ENCODE measurements at regions not wholly inside any gene's neighbourhood (a gene's known extent, or its start where the extent isn't known, plus 50 kb on each side); places are given as distances from the start of the nearest gene placed in this dataset.

GRCh38 chr12:107418981-107419380 is 266.6 kb upstream of the PWP1 start:
- Histone ChIP-seq H3K27ac (ENCODE audit: low read length) (no peak overlapping the region), H3K9ac (ENCODE audit: low read depth, low read length) (no peak overlapping the region), H3K27me3 (ENCODE audit: insufficient read depth, low read length) (no peaks in the 10 kb centered on the region), H3K9me3 (ENCODE audit: insufficient read depth, low read depth, low read length) (no peaks in the 10 kb centered on the region), H3K4me1 (ENCODE audit: insufficient read depth, low read length) (no peaks in the 10 kb centered on the region), H3K36me3 (ENCODE audit: insufficient read depth, low read depth, low read length) (no peaks in the 10 kb centered on the region), H3K4me3 (ENCODE audit: low read length) (no peak overlapping the region)

- H3K27ac ChIP-seq (ENCODE audit: low read length), result no peak overlapping the region
- no peak overlapping the region for H3K9ac ChIP-seq (ENCODE audit: low read depth, low read length)
- H3K9me3 ChIP-seq (ENCODE audit: insufficient read depth, low read depth, low read length), result no peaks in the 10 kb centered on the region
- H3K27me3 ChIP-seq (ENCODE audit: insufficient read depth, low read length), result no peaks in the 10 kb centered on the region
- no peaks in the 10 kb centered on the region for H3K36me3 ChIP-seq (ENCODE audit: insufficient read depth, low read depth, low read length)
- no peak overlapping the region for H3K4me3 ChIP-seq (ENCODE audit: low read length)
- H3K4me1 ChIP-seq (ENCODE audit: insufficient read depth, low read length), result no peaks in the 10 kb centered on the region
Measured at GRCh38 chr12:107423531-107423930, 262.1 kb upstream of the PWP1 start.

GRCh38 chr12:107429006-107429705 is 256.4 kb upstream of the PWP1 start:
- Histone ChIP-seq H3K4me1 (ENCODE audit: insufficient read depth, low read length) (no peaks in the 10 kb centered on the region), H3K4me3 (ENCODE audit: low read length) (no peak overlapping the region), H3K36me3 (ENCODE audit: insufficient read depth, low read depth, low read length) (no peaks in the 10 kb centered on the region), H3K27me3 (ENCODE audit: insufficient read depth, low read length) (no peaks in the 10 kb centered on the region), H3K9ac (ENCODE audit: low read depth, low read length) (no peak overlapping the region), H3K27ac (ENCODE audit: low read length) (no peak overlapping the region), H3K9me3 (ENCODE audit: insufficient read depth, low read depth, low read length) (no peaks in the 10 kb centered on the region)

GRCh38 chr12:107431942-107432341 is 253.7 kb upstream of the PWP1 start:
- no peak overlapping the region for H3K9ac ChIP-seq (ENCODE audit: low read depth, low read length)
- no peaks in the 10 kb centered on the region for H3K36me3 ChIP-seq (ENCODE audit: insufficient read depth, low read depth, low read length)

GRCh38 chr12:107435072-107435471 is 250.5 kb upstream of the PWP1 start:
- Histone ChIP-seq H3K27me3 (ENCODE audit: insufficient read depth, low read length) (no peaks in the 10 kb centered on the region), H3K36me3 (ENCODE audit: insufficient read depth, low read depth, low read length) (no peaks in the 10 kb centered on the region), H3K4me3 (ENCODE audit: low read length) (no peak overlapping the region), H3K27ac (ENCODE audit: low read length) (no peak overlapping the region), H3K9ac (ENCODE audit: low read depth, low read length) (no peak overlapping the region), H3K9me3 (ENCODE audit: insufficient read depth, low read depth, low read length) (no peaks in the 10 kb centered on the region), H3K4me1 (ENCODE audit: insufficient read depth, low read length) (peaks cover 7% of the 10 kb centered on the region)

More at GRCh38 chr12:107431942-107432341, 253.7 kb upstream of the PWP1 start:
- no peaks in the 10 kb centered on the region for H3K27me3 ChIP-seq (ENCODE audit: insufficient read depth, low read length)
- no peak overlapping the region for H3K4me3 ChIP-seq (ENCODE audit: low read length)
- H3K4me1 ChIP-seq (ENCODE audit: insufficient read depth, low read length), result no peaks in the 10 kb centered on the region
- no peak overlapping the region for H3K27ac ChIP-seq (ENCODE audit: low read length)
- no peaks in the 10 kb centered on the region for H3K9me3 ChIP-seq (ENCODE audit: insufficient read depth, low read depth, low read length)

GRCh38 chr12:107435520-107435919 is 250.1 kb upstream of the PWP1 start:
- no peak overlapping the region for H3K4me3 ChIP-seq (ENCODE audit: low read length)
- H3K9ac ChIP-seq (ENCODE audit: low read depth, low read length), result no peak overlapping the region
- H3K36me3 ChIP-seq (ENCODE audit: insufficient read depth, low read depth, low read length), result no peaks in the 10 kb centered on the region
- no peak overlapping the region for H3K27ac ChIP-seq (ENCODE audit: low read length)
- H3K4me1 ChIP-seq (ENCODE audit: insufficient read depth, low read length), result peaks cover 7% of the 10 kb centered on the region
- H3K27me3 ChIP-seq (ENCODE audit: insufficient read depth, low read length), result no peaks in the 10 kb centered on the region
- H3K9me3 ChIP-seq (ENCODE audit: insufficient read depth, low read depth, low read length), result no peaks in the 10 kb centered on the region

GRCh38 chr12:107436376-107436775 is 249.2 kb upstream of the PWP1 start:
- no peaks in the 10 kb centered on the region for H3K36me3 ChIP-seq (ENCODE audit: insufficient read depth, low read depth, low read length)
- H3K4me1 ChIP-seq (ENCODE audit: insufficient read depth, low read length), result peaks cover 7% of the 10 kb centered on the region
- H3K27me3 ChIP-seq (ENCODE audit: insufficient read depth, low read length), result no peaks in the 10 kb centered on the region
- no peak overlapping the region for H3K27ac ChIP-seq (ENCODE audit: low read length)
- H3K9me3 ChIP-seq (ENCODE audit: insufficient read depth, low read depth, low read length), result no peaks in the 10 kb centered on the region
- no peak overlapping the region for H3K9ac ChIP-seq (ENCODE audit: low read depth, low read length)
- H3K4me3 ChIP-seq (ENCODE audit: low read length), result no peak overlapping the region

- H3K9ac ChIP-seq (ENCODE audit: low read depth, low read length), result no peak overlapping the region
- H3K27ac ChIP-seq (ENCODE audit: low read length), result no peak overlapping the region
- H3K27me3 ChIP-seq (ENCODE audit: insufficient read depth, low read length), result no peaks in the 10 kb centered on the region
- no peak overlapping the region for H3K4me3 ChIP-seq (ENCODE audit: low read length)
- H3K36me3 ChIP-seq (ENCODE audit: insufficient read depth, low read depth, low read length), result no peaks in the 10 kb centered on the region
- H3K9me3 ChIP-seq (ENCODE audit: insufficient read depth, low read depth, low read length), result no peaks in the 10 kb centered on the region
- peaks cover 7% of the 10 kb centered on the region for H3K4me1 ChIP-seq (ENCODE audit: insufficient read depth, low read length)
Measured at GRCh38 chr12:107436836-107437235, 248.8 kb upstream of the PWP1 start.

- H3K36me3 ChIP-seq (ENCODE audit: insufficient read depth, low read depth, low read length), result no peaks in the 10 kb centered on the region
- no peaks in the 10 kb centered on the region for H3K9me3 ChIP-seq (ENCODE audit: insufficient read depth, low read depth, low read length)
- H3K9ac ChIP-seq (ENCODE audit: low read depth, low read length), result no peak overlapping the region
- H3K4me1 ChIP-seq (ENCODE audit: insufficient read depth, low read length), result peaks cover 7% of the 10 kb centered on the region
- H3K4me3 ChIP-seq (ENCODE audit: low read length), result no peak overlapping the region
- H3K27me3 ChIP-seq (ENCODE audit: insufficient read depth, low read length), result no peaks in the 10 kb centered on the region
- no peak overlapping the region for H3K27ac ChIP-seq (ENCODE audit: low read length)
Measured at GRCh38 chr12:107437954-107438353, 247.6 kb upstream of the PWP1 start.

GRCh38 chr12:107439026-107439738 is 246.4 kb upstream of the PWP1 start:
- H3K36me3 ChIP-seq (ENCODE audit: insufficient read depth, low read depth, low read length), result no peaks in the 10 kb centered on the region
- H3K27me3 ChIP-seq (ENCODE audit: insufficient read depth, low read length), result no peaks in the 10 kb centered on the region
- H3K4me3 ChIP-seq (ENCODE audit: low read length), result no peak overlapping the region
- no peak overlapping the region for H3K9ac ChIP-seq (ENCODE audit: low read depth, low read length)
- H3K27ac ChIP-seq (ENCODE audit: low read length), result no peak overlapping the region
- no peaks in the 10 kb centered on the region for H3K9me3 ChIP-seq (ENCODE audit: insufficient read depth, low read depth, low read length)
- peaks cover 7% of the 10 kb centered on the region for H3K4me1 ChIP-seq (ENCODE audit: insufficient read depth, low read length)

- no peaks in the 10 kb centered on the region for H3K27me3 ChIP-seq (ENCODE audit: insufficient read depth, low read length)
- H3K27ac ChIP-seq (ENCODE audit: low read length), result no peak overlapping the region
- H3K9ac ChIP-seq (ENCODE audit: low read depth, low read length), result no peak overlapping the region
- no peaks in the 10 kb centered on the region for H3K36me3 ChIP-seq (ENCODE audit: insufficient read depth, low read depth, low read length)
- H3K9me3 ChIP-seq (ENCODE audit: insufficient read depth, low read depth, low read length), result no peaks in the 10 kb centered on the region
- peaks cover 7% of the 10 kb centered on the region for H3K4me1 ChIP-seq (ENCODE audit: insufficient read depth, low read length)
- H3K4me3 ChIP-seq (ENCODE audit: low read length), result no peak overlapping the region
Measured at GRCh38 chr12:107440606-107441005, 245.0 kb upstream of the PWP1 start.

GRCh38 chr12:107441665-107442300 is 243.8 kb upstream of the PWP1 start:
- H3K4me3 ChIP-seq (ENCODE audit: low read length), result no peak overlapping the region
- H3K9me3 ChIP-seq (ENCODE audit: insufficient read depth, low read depth, low read length), result no peaks in the 10 kb centered on the region
- H3K4me1 ChIP-seq (ENCODE audit: insufficient read depth, low read length), result peaks cover 7% of the 10 kb centered on the region
- no peaks in the 10 kb centered on the region for H3K27me3 ChIP-seq (ENCODE audit: insufficient read depth, low read length)
- no peak overlapping the region for H3K9ac ChIP-seq (ENCODE audit: low read depth, low read length)
- no peak overlapping the region for H3K27ac ChIP-seq (ENCODE audit: low read length)
- H3K36me3 ChIP-seq (ENCODE audit: insufficient read depth, low read depth, low read length), result no peaks in the 10 kb centered on the region
